Right hindlimb (tissue), 1 donor: ENCODE measurements at regions not wholly inside any gene's neighbourhood (a gene's known extent, or its start where the extent isn't known, plus 50 kb on each side); places are given as distances from the start of the nearest gene placed in this dataset.

ENCODE experiments used
- DNase-seq: peaks from one replicate; pipeline ENCODE4 v3.0.0-alpha.2; 2018

- DNase-seq: no peak
Observed at GRCh38 chr20:62563561-62563960, 78.7 kb upstream of the SLCO4A1 start.

DNA sequence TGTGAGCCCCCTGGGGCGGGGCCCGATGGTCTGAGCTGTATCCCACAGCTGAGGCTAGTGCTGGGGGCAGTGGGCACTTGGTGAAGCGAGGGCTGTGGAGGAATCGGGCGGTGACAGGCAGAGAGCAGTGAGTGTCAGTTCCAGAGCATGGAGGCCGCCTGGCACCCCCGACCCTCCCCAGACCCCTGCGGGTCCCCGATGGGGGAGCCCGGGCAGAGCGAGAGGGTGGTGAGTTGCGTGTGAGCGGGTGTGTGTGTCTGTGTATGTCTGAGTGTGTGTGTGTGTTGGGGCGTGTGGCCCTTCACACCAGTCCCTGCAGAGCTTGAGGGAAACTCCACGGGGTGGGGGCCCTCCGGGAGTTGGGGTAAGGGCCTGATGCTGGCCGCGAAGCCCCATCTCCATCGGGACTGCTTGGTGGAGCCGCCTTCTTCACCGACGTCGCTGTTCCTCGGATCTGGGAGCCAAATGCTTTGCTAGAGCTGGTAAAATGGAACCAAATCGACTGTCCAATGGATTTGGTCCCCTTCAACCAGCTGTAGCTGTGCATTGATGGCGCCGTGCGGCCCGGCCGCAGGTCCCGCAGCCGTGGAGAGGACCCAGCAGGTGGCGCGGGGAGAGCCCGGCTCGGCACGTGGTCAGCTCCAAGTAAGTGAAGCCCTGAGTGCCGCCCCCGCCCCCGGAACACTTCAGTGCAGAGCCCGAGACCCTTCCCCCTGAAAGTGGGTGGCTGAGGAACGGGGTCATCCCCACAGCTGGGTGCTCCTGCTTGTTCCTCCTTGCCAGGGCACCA, 77.7 kb upstream of the SLCO4A1 start:
- no peak for DNase-seq

- DNase-seq: no peak
Observed at GRCh38 chr20:62566266-62566665, 76.0 kb upstream of the SLCO4A1 start.

GRCh38 chr20:62566771-62567170, 75.5 kb upstream of the SLCO4A1 start:
- DNase-seq: no peak

- DNase-seq: no peak
Observed at GRCh38 chr20:62567246-62568044, 74.9 kb upstream of the SLCO4A1 start.

DNA sequence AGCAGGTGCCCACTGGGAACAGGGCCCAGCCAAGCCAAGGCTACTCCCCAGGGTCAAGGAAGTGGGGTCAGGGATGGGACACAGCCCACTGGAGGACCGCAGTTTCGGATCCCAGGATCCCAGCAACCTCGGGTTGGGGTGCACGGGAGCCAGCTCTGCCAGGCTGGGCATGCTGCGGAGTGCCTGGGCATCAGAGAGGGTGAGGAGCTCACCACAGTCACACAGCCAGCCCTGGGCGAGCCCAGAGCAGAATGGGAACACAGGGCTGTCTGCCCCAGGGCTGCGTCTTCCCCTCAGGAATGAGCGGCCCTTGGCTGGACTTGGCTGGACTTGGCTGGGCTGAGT, 74.3 kb upstream of the SLCO4A1 start:
- DNase-seq: no peak

GRCh38 chr20:62569615-62570014, 72.7 kb upstream of the SLCO4A1 start:
- DNase-seq: no peak

GRCh38 chr20:62570403-62570802, 71.9 kb upstream of the SLCO4A1 start:
- DNase-seq: no peak

- no peak for DNase-seq
Observed at GRCh38 chr20:62570897-62571668, 71.2 kb upstream of the SLCO4A1 start.

- no peak for DNase-seq
Observed at GRCh38 chr20:62571669-62572344, 70.5 kb upstream of the SLCO4A1 start.

DNA sequence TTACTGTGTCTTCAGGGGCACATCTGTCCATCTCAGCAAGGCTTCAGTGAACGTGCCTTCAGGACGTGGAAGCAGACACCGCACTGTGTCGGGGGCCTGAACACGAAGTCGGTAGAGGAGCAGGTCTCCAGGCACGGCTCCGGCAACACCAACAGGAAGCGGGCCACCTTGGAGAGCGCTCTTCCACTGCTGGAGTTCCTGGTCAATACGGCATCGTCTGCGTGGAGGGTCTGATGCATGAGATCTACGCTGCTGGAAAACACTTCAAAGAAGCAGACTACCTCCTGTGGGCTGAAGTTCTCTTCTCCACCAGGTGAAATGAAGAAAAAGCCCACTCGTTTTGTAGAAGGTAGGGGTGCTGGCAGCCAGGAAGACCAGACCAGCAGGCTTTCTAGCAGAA, 69.3 kb upstream of the SLCO4A1 start:
- no peak for DNase-seq

- DNase-seq: no peak
Observed at GRCh38 chr20:62573817-62574216, 68.5 kb upstream of the SLCO4A1 start.

DNA sequence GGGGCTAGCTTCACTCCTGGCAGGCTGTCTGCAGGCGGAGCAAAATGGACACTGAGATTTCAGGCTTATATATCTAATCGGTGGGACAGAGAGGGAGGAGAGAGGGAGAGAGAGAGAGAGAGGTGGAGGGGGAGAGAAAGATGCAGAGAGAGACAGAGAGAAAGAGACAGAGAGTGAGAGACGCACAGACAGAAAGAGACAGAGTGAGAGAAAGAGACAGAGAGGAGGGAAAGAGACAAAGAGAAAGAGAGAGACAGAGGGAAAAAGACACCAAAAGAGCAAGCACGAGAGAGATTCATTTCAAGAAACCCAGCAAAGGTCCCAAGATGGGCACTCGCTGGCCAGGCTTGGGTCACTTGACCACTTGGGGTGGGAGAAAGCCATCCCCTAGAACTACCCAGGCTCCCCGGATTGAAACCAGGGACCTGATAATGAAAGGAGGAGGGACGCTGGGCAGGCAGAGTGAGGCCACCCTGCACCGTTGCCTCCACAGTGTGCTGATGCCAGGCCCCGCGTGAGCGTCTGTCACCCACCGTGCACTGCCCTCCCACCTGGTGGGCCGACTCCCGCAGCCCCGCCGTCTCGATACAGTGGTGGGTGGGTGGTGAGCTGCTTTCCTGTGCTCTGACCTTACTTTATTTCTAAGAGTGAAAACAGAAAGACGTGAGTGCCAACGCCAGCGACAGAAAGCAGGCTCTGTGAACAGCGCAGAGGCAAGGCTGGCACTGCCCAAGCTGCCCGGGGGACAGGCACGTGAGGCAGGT, 67.9 kb upstream of the SLCO4A1 start:
- DNase-seq: no peak

DNA sequence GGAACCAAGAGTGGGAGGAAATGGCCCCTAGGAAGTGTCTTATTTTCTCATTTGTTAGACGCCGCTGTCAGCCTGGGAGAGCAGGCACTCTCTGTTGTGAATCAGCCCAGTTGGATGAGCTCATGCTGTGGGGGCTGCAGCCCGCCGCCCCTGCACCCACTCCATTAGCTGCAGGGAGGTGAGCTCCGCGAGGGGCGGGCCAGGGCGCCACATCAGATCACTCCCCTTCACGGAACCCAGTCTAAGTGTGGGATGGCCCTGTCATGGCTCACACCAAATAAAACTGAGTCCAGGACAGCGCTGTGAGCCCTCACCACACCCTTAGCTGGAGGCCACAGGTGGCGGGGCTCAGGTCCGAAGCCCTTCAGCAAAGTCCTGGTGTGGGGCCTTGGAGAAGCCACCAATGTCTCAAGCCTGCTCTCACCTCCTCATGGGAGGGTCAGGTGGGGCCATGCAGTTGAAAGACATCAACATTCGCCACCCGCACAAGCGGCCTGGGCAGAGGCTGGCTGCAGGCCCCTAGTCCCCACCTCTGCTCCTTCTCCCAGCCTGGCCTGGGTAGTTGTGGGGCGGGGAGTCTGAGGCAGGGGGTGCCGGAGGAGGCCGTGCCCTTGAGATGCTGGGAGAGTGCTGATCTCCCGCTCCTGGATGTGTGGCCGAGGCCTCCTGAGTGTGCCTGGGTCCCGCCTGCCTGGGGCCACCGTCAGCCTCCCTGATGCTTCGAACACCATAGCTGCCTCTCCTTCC, 66.2 kb upstream of the SLCO4A1 start:
- no peak for DNase-seq

GRCh38 chr20:62576815-62577489, 65.4 kb upstream of the SLCO4A1 start:
- DNase-seq: peak; percentile 59

DNA sequence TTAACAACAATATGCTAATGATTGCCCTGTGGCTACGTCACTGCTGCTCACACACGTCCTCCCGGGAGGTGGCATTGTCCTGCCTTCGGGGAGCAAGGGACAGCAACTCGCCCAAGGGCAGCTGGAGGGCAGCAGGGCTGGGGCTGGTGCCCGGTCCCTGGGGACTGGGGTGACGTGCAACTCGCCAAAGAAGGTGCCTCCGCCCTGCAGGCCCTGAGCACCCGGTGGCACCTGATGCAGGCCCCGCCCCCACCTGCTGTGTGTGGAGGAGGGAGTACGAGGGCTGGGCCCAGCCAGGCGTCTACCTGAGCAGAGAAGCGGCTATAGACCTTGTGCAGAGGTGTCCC, 64.8 kb upstream of the SLCO4A1 start:
- no peak for DNase-seq

GRCh38 chr20:62578294-62578897, 63.9 kb upstream of the SLCO4A1 start:
- DNase-seq: no peak

DNA sequence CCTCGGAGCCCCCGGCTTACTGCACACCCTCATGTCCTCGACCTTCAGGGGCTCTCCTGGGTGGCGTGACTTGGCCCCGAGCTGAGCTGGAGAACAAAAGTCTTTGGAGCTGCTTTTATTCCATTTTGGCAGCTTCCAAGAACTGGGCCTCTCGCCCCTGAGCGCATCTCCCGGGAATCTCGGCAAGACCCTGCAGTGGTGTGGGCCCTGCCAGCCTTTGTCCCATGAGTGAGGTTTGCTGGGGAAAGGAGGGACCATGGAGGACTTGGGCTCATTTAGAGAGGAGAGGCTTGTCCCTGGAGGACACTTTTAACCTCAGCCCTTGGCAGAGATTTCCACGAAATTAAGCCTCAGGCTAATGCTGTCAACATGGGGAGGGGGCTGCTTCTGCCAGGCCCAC, 62.3 kb upstream of the SLCO4A1 start:
- no peak for DNase-seq

GRCh38 chr20:62580733-62581132, 61.6 kb upstream of the SLCO4A1 start:
- DNase-seq: no peak

DNA sequence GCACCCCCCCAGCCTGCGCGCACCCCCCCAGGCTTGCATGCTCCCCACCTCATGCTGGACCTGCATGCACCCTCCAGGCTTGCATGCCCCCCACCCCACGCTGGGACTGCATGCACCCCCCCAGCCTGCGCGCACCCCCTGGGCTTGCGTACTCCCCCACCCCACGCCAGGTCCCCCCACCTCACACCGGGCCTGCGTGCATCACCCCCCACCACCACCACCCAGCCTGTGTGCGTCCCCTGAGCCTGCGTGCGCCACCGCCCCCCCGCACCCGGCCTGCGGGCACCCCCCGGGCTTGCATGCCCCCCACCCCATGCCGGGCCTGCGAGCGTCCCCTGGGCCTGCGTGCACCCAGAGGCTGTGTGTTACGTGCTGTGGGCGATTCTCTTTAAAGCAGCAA, 61.0 kb upstream of the SLCO4A1 start:
- DNase-seq: no peak

DNA sequence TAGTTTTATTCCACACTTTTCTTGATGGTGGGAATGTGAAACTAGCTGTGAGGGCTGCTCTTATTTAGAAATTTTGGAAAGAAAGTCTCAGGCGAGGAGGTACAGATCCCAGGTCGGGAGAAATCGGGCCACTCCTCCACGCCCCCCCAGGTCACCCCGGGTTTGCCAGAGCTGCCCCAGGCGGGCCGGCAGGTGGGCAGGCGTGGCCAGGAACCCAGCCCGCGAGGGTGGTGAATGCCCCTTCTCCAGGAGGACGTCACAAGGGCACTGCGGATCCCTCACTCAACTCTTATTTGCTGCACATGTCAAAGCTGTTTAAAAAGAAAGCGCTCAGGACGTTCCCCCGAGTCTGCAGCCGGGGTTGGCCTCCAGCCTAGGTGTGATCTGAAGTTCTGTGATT, 60.5 kb upstream of the SLCO4A1 start:
- DNase-seq: no peak
